ACC112 (cell line): ENCODE measurements at regions not wholly inside any gene's neighbourhood (a gene's known extent, or its start where the extent isn't known, plus 50 kb on each side); places are given as distances from the start of the nearest gene placed in this dataset.

ENCODE experiments used
- H2AFZ ChIP-seq: fragments of 200-600 bp; sonication (generic); one replicate; pipeline ENCODE4 v1.6.0; 2017; ENCODE audit warnings: antibody characterized with exemption, low read length; ENCODE audit not compliant: unreplicated experiment
- H3K27ac ChIP-seq: fragments of 200-600 bp; sonication (generic); 2 replicates; pipeline ENCODE4 v1.5.1; 2014; ENCODE audit warnings: low read depth, mild to moderate bottlenecking, antibody characterized with exemption, low read length, moderate library complexity
- H3K27me3 ChIP-seq: fragments of 200-600 bp; sonication (generic); 2 replicates; pipeline ENCODE4 v1.6.1; 2014; ENCODE audit warnings: mild to moderate bottlenecking, antibody characterized with exemption, low read length, moderate library complexity, mixed read lengths; ENCODE audit not compliant: insufficient read depth
- H3K36me3 ChIP-seq: fragments of 200-600 bp; sonication (generic); 2 replicates; pipeline ENCODE4 v1.6.1; 2016; ENCODE audit warnings: mild to moderate bottlenecking, antibody characterized with exemption, low read length, moderate library complexity, mixed read lengths; ENCODE audit not compliant: insufficient read depth
- H3K4me1 ChIP-seq: fragments of 200-600 bp; sonication (generic); one replicate; pipeline ENCODE4 v1.6.1; 2016; ENCODE audit warnings: low read length, mixed read lengths; ENCODE audit not compliant: insufficient read depth, unreplicated experiment, control insufficient read depth
- H3K4me3 ChIP-seq: fragments of 200-600 bp; sonication (generic); 2 replicates; pipeline ENCODE4 v1.5.1; 2014; ENCODE audit warnings: mild to moderate bottlenecking, low read depth, low read length
- H3K79me2 ChIP-seq: fragments of 200-600 bp; sonication (generic); one replicate; pipeline ENCODE4 v1.6.0; 2016; ENCODE audit warnings: low read length; ENCODE audit not compliant: control insufficient read depth, unreplicated experiment, insufficient read depth

DNA sequence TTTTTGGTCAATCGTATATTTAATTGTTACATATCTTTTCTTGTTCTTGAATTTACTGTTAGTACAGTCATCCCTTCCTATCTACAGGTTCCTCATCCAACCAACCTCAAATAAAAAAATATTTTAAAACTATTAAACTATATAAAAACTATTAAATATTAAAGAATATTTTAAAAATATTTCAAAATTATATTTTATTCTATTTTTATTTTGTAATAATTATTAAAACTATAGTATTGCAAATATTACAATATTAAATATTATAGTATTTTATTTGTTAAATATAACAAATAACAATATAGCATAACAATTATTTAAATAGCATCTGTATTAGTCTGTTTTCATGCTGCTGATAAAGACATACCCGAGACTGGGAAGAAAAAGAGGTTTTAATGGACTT, 357.9 kb upstream of the GOLIM4 start:
- no peaks in the 10 kb centered on the region for H3K36me3 ChIP-seq
- no peaks in the 10 kb centered on the region for H3K27me3 ChIP-seq
- no peaks in the 10 kb centered on the region for H3K4me1 ChIP-seq
- H3K79me2 ChIP-seq = no peaks in the 10 kb centered on the region
- no peak overlapping the region for H3K4me3 ChIP-seq
- no peak overlapping the region for H2AFZ ChIP-seq
- H3K27ac ChIP-seq = no peak overlapping the region

DNA sequence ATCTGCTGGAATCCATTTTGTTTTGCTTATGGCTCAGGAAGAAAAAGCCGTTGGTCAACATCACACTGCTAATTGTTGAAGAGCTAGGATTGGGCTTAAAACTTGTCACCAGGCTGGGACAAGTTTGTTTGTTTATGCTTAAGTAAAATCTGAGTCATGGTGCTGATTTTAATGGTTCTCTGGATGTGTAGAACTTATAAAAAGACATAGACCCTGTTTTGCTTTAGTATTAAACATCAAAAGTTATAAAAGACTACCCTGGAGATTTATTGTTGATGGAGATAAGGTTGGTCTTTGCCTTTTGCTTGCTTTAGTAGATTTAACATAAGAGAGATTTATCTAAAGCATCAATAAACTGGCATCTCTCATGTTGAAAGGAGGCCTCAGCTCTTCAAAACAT, 348.2 kb upstream of the GOLIM4 start:
- Histone ChIP-seq H3K27ac (no peak overlapping the region), H3K4me3 (no peak overlapping the region), H2AFZ (no peak overlapping the region), H3K4me1 (no peaks in the 10 kb centered on the region), H3K27me3 (no peaks in the 10 kb centered on the region), H3K36me3 (no peaks in the 10 kb centered on the region), H3K79me2 (no peaks in the 10 kb centered on the region)

DNA sequence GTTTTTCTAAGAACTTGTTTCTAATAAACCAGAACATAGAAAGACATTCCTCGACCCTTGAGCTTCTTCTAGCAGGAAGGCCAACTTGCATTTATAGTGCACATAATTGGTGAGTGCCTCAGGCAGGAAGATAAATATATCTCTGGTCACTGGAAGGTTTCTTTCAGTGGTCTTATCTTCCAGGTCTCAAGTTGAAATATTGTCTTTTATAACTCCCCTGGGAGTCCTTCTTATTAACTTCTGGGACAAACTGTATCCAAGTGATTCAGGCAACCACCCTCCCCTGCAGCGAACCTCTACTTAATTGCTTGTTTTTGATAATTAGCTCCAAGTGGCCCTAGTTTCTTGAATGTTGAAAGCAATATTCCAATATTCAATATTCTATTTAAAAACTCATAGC, 346.8 kb upstream of the GOLIM4 start:
- Histone ChIP-seq H3K36me3 (no peaks in the 10 kb centered on the region), H3K27ac (no peak overlapping the region), H3K4me1 (no peaks in the 10 kb centered on the region), H3K27me3 (no peaks in the 10 kb centered on the region), H3K4me3 (no peak overlapping the region), H3K79me2 (no peaks in the 10 kb centered on the region), H2AFZ (no peak overlapping the region)

DNA sequence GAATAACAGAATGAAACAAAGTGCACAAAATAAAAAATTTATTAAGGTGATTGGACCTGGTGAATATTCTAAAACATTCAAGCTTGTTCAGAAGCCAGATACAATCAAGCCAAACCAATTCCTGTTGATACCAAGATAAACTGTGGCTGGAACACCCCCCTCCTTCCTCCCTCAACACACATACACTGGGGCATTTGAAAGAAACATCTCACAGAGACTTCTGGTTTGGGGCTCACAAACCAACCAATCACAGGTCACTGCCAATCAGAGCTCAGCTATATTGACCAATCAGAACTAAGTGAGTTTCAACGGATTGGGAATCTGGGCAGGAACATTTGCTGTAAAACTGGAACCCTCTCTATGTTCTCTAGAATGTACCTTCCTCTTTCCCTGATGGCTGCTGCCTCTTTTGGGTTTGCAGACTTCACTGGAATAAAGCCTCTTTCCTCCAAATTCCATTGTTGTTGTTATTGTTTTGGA, 340.6 kb upstream of the GOLIM4 start:
- Histone ChIP-seq H3K4me3 (no peak overlapping the region), H3K27me3 (no peaks in the 10 kb centered on the region), H3K79me2 (no peaks in the 10 kb centered on the region), H2AFZ (no peak overlapping the region), H3K4me1 (no peaks in the 10 kb centered on the region), H3K27ac (no peak overlapping the region), H3K36me3 (no peaks in the 10 kb centered on the region)

- Histone ChIP-seq H3K79me2 (no peaks in the 10 kb centered on the region), H3K36me3 (no peaks in the 10 kb centered on the region), H2AFZ (no peak overlapping the region), H3K4me3 (no peak overlapping the region), H3K27ac (no peak overlapping the region), H3K27me3 (no peaks in the 10 kb centered on the region), H3K4me1 (no peaks in the 10 kb centered on the region)
Measured at GRCh38 chr3:168431491-168431890, 335.8 kb upstream of the GOLIM4 start.

DNA sequence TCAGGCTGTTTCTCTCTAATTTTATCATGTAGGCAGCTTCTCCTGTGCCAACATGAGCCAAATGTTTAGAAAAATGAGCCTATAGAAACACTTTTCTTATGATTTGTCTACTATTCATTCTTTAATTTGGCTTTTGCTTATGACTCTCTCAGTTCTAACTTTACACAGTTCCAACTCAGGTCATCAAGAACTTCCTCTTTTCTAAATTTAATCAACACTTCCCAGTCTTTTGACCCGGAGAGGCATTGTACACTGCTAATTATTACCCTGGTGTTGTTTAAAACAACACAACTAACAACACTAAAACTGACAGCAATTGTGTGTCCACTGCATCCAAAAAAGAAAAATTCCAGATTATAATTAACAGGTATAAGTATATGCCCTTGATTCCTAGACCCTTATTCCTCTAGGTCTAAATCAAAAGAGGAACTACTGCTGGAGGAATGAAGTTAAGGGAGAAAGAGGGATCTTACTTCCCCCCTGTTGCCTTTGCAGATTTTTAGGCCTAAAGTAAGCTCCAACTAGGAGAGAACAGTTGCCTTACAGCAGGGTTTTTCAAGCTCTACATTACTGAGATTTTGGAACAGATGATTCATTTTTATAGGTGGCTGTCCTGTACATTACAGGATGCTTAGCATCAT, 332.2 kb upstream of the GOLIM4 start:
- H2AFZ ChIP-seq = no peak overlapping the region
- no peaks in the 10 kb centered on the region for H3K36me3 ChIP-seq
- no peak overlapping the region for H3K4me3 ChIP-seq
- H3K27ac ChIP-seq = no peak overlapping the region
- H3K4me1 ChIP-seq = peaks cover 17% of the 10 kb centered on the region
- H3K79me2 ChIP-seq = no peaks in the 10 kb centered on the region
- no peaks in the 10 kb centered on the region for H3K27me3 ChIP-seq

DNA sequence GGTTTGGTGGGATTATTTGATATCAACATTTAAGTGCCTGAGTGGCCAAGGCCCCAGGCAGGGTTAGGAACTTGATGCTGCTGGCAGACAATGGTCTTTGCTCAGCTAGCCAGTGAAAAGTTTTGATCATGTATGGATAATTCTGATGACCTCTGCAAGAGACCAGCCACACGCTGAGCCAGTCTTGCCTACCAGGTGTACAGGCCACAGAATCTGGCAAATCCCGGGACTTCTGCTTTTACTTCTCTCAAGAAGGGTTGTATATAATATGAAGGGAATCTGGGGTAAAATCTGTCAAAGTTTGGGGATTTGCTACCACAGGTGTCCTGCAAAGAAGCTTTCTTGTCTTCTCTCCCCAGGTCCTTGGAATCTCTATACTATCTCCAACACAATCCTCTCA, 331.4 kb upstream of the GOLIM4 start:
- H3K79me2 ChIP-seq = no peaks in the 10 kb centered on the region
- H3K4me1 ChIP-seq = peaks cover 17% of the 10 kb centered on the region
- no peak overlapping the region for H3K27ac ChIP-seq
- H2AFZ ChIP-seq = no peak overlapping the region
- no peak overlapping the region for H3K4me3 ChIP-seq
- no peaks in the 10 kb centered on the region for H3K27me3 ChIP-seq
- H3K36me3 ChIP-seq = no peaks in the 10 kb centered on the region

GRCh38 chr3:168425936-168426595, 330.3 kb upstream of the GOLIM4 start:
- peaks cover 17% of the 10 kb centered on the region for H3K4me1 ChIP-seq
- H3K36me3 ChIP-seq = no peaks in the 10 kb centered on the region
- no peaks in the 10 kb centered on the region for H3K79me2 ChIP-seq
- H2AFZ ChIP-seq = no peak overlapping the region
- H3K4me3 ChIP-seq = no peak overlapping the region
- no peak overlapping the region for H3K27ac ChIP-seq
- H3K27me3 ChIP-seq = no peaks in the 10 kb centered on the region

DNA sequence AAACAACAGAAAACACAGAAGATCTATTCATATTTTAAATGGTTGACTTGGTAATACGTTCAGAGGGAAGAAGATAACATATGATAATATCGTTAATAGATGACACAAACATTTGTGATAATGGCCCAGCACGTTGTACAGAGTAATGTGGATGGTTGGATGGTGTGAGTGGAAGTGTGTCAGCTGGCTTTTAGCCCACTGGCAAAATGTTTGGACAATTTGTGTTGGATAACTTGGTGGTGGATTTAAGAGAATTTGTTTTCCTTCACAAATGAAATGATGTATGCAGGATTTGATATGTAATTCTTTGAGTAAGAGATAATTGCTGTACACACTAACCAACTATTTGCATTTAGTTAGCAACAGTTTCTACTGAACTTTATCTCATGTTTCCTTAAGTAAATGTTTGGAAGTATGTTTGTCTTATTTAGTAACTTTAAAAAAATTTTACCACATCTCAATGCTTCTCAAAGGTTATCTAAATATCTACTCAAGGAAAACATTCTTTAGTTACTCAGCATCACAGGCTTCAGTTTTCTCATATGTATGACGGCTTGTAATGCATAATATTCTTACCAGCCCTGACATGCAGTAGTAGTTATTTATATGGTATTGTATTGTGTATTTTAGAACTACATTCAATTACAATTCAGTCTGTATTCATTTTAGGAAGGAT, 328.5 kb upstream of the GOLIM4 start:
- no peaks in the 10 kb centered on the region for H3K36me3 ChIP-seq
- no peaks in the 10 kb centered on the region for H3K79me2 ChIP-seq
- H2AFZ ChIP-seq = no peak overlapping the region
- H3K27ac ChIP-seq = peak overlapping the region; percentile 41; the same call in 1 of the 2 replicates
- H3K4me3 ChIP-seq = no peak overlapping the region
- peaks cover 17% of the 10 kb centered on the region for H3K4me1 ChIP-seq
- H3K27me3 ChIP-seq = no peaks in the 10 kb centered on the region

DNA sequence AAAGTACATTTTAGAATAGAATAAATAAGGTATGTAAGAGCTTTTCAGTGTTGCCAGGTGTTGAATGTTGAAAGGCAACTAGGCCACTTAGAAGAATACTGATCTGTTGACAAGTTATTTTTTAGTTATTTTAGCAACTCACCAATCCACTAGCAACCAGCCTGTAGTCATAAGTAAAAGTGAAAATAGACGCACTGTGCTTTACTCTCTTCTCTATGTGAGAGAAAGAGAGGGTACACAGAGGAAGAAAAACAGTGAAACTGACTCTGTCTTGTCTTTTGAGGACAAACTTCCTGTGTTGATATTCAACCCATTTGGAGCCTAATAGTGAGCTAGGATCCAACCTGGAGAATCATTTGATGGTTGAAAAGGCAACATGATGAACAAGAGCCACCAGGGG, 327.1 kb upstream of the GOLIM4 start:
- Histone ChIP-seq H3K27ac (no peak overlapping the region), H3K27me3 (no peaks in the 10 kb centered on the region), H3K4me1 (peaks cover 17% of the 10 kb centered on the region), H3K4me3 (no peak overlapping the region), H2AFZ (no peak overlapping the region), H3K36me3 (no peaks in the 10 kb centered on the region), H3K79me2 (no peaks in the 10 kb centered on the region)

DNA sequence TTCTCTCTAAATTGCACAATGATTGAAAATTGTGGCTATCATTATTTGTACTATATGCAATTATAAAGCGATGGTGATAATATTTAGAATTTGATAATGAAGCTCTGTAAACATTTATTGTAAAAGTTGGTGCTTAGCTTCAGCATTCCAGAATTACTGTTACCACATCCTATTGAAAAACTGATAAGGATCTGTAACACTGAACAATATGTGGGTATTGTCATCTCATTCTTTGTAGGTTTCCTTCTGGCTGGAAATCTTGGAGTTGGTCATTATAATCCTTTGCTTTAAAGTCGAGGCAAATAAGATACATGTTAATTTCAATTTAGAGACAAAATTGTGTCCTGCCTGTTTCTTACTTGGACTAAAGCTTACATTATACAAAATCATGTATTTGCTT, 323.4 kb upstream of the GOLIM4 start:
- no peak overlapping the region for H2AFZ ChIP-seq
- H3K36me3 ChIP-seq = no peaks in the 10 kb centered on the region

More for the DNA sequence above, 323.4 kb upstream of the GOLIM4 start:
- H3K27ac ChIP-seq = no peak overlapping the region
- no peak overlapping the region for H3K4me3 ChIP-seq
- no peaks in the 10 kb centered on the region for H3K79me2 ChIP-seq
- H3K27me3 ChIP-seq = no peaks in the 10 kb centered on the region
- H3K4me1 ChIP-seq = peaks cover 3% of the 10 kb centered on the region
